ENCODE measurements at regions not wholly inside any gene's neighbourhood (a gene's known extent, or its start where the extent isn't known, plus 50 kb on each side); places are given as distances from the start of the nearest gene placed in this dataset.

DNA sequence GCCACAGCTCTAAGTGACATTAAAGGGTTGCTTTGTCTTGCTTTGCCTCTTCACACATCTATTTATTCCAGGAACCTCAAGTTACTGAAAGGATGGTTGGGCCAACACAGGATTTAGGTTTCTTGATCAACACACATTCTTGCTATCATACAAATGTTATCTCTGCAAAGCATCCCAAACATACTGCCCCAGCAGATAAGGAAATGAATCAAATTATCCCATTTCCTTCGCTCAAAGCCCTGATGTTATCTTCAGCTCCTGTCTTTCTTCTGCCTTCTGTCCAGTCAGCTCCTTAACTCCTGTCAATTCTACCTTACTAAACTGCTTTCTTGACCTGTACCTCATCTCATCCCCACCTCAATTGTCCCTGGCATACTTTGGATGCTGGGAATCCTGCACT is 355.9 kb upstream of the TENM4 start:
- TF ChIP-seq, protein P1, sequence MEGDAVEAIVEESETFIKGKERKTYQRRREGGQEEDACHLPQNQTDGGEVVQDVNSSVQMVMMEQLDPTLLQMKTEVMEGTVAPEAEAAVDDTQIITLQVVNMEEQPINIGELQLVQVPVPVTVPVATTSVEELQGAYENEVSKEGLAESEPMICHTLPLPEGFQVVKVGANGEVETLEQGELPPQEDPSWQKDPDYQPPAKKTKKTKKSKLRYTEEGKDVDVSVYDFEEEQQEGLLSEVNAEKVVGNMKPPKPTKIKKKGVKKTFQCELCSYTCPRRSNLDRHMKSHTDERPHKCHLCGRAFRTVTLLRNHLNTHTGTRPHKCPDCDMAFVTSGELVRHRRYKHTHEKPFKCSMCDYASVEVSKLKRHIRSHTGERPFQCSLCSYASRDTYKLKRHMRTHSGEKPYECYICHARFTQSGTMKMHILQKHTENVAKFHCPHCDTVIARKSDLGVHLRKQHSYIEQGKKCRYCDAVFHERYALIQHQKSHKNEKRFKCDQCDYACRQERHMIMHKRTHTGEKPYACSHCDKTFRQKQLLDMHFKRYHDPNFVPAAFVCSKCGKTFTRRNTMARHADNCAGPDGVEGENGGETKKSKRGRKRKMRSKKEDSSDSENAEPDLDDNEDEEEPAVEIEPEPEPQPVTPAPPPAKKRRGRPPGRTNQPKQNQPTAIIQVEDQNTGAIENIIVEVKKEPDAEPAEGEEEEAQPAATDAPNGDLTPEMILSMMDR (IDR thresholded peaks at IDR 0.05; ENCODE audit: low read depth, low read length, poor library complexity, severe bottlenecking), result no peak
- TF ChIP-seq EZH2phosphoT487 (IDR thresholded peaks at IDR 0.05; ENCODE audit: borderline replicate concordance, low read length), result no peak
